SHP77 treated with DMSO at 0.1 percent for 48 hours (cell line): ENCODE measurements at regions not wholly inside any gene's neighbourhood (a gene's known extent, or its start where the extent isn't known, plus 50 kb on each side); places are given as distances from the start of the nearest gene placed in this dataset.
"Not testable (repeated sequence)": the region's sequence is repeated elsewhere in the genome, so short reads cannot be mapped to it uniquely, and the experiment has no call there.

Source experiments
- DNase-seq: peaks from one replicate; lab custom pipeline; 2025; lab: John Stamatoyannopoulos, UW

- DNase-seq: no peak
These were observed 191.1 kb downstream of the MAT2B start for GRCh38 chr5:163696579-163696887.

- no peak for DNase-seq
These were observed 200.8 kb downstream of the MAT2B start for GRCh38 chr5:163706053-163706771.

GRCh38 chr5:163712011-163712410 is 206.6 kb downstream of the MAT2B start:
- no peak for DNase-seq

GRCh38 chr5:163718272-163718671 is 212.9 kb downstream of the MAT2B start:
- no peak for DNase-seq

- DNase-seq: no peak
These were observed 218.9 kb downstream of the MAT2B start for GRCh38 chr5:163724305-163724704.

GRCh38 chr5:163727028-163727427 is 221.6 kb downstream of the MAT2B start:
- no peak for DNase-seq

GRCh38 chr5:163730206-163730756 is 224.9 kb downstream of the MAT2B start:
- no peak for DNase-seq

- DNase-seq: no peak
These were observed 225.8 kb downstream of the MAT2B start for GRCh38 chr5:163731256-163731655.

- DNase-seq: no peak
These were observed 229.7 kb downstream of the MAT2B start for GRCh38 chr5:163735069-163735468.

- DNase-seq: no peak
These were observed 242.2 kb downstream of the MAT2B start for GRCh38 chr5:163747586-163747985.

GRCh38 chr5:163748934-163749333 is 243.5 kb downstream of the MAT2B start:
- no peak for DNase-seq

GRCh38 chr5:163750415-163750814 is 245.0 kb downstream of the MAT2B start:
- not testable (repeated sequence) for DNase-seq

GRCh38 chr5:163755505-163755904 is 250.1 kb downstream of the MAT2B start:
- no peak for DNase-seq

GRCh38 chr5:163756170-163756569 is 250.8 kb downstream of the MAT2B start:
- no peak for DNase-seq

- no peak for DNase-seq
These were observed 251.9 kb downstream of the MAT2B start for GRCh38 chr5:163757344-163757743.

GRCh38 chr5:163758283-163758711 is 252.9 kb downstream of the MAT2B start:
- no peak for DNase-seq

GRCh38 chr5:163759000-163759704 is 253.7 kb downstream of the MAT2B start:
- DNase-seq: no peak

- no peak for DNase-seq
These were observed 255.1 kb downstream of the MAT2B start for GRCh38 chr5:163760498-163760897.

- no peak for DNase-seq
These were observed 261.7 kb downstream of the MAT2B start for GRCh38 chr5:163766936-163767670.

GRCh38 chr5:163770625-163771024 is 265.2 kb downstream of the MAT2B start:
- no peak for DNase-seq

- DNase-seq: no peak
These were observed 266.8 kb downstream of the MAT2B start for GRCh38 chr5:163772241-163772640.

GRCh38 chr5:163772644-163773043 is 267.2 kb downstream of the MAT2B start:
- no peak for DNase-seq

- DNase-seq: no peak
These were observed 267.8 kb downstream of the MAT2B start for GRCh38 chr5:163773226-163773625.
